ENCODE measurements at regions not wholly inside any gene's neighbourhood (a gene's known extent, or its start where the extent isn't known, plus 50 kb on each side); places are given as distances from the start of the nearest gene placed in this dataset.

DNA sequence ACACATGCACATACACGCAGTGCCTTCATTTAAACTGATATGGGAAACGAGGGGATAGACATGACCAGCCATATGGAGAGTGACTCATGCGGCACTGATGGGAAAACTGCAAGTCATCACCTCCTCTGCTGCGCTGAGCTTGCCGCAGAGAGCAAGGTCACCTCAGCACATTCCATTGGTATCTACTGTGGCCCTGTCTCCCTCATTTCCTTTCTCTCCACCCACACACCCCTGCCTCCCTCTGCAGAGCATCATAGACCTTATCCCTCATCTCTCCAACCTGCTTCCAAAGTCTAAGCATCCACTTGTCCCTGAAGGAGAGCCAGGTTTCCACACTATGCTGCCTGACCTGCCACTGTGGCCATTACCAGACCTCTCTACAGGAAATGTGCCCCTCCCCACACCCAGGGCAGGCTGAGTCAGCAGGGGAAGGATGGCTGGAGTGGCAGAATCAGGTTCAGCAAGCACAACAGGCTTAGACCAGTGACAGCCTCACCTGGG, 116.9 kb upstream of the SNX19 start (continued):
- TF ChIP-seq, protein P1, sequence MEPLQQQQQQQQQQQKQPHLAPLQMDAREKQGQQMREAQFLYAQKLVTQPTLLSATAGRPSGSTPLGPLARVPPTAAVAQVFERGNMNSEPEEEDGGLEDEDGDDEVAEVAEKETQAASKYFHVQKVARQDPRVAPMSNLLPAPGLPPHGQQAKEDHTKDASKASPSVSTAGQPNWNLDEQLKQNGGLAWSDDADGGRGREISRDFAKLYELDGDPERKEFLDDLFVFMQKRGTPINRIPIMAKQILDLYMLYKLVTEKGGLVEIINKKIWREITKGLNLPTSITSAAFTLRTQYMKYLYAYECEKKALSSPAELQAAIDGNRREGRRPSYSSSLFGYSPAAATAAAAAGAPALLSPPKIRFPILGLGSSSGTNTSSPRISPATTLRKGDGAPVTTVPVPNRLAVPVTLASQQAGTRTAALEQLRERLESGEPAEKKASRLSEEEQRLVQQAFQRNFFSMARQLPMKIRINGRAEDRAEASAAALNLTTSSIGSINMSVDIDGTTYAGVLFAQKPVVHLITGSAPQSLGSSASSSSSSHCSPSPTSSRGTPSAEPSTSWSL (CRISPR knock-in tag; IDR thresholded peaks at IDR 0.05; ENCODE audit: borderline replicate concordance) = no peak
- no peak for TF ChIP-seq TEAD1 (CRISPR knock-in tag; IDR thresholded peaks at IDR 0.05)
- TF ChIP-seq C11orf30 (IDR thresholded peaks at IDR 0.05; ENCODE audit: low read depth) = peak; percentile 90
- TF ChIP-seq ZNF79 (CRISPR knock-in tag; IDR thresholded peaks at IDR 0.05; ENCODE audit: low read depth) = no peak
- 0 out of 2 replicates have a peak, but pooled peaks have one; percentile 49 for TF ChIP-seq EHMT2 (IDR thresholded peaks at IDR 0.05)
- TF ChIP-seq, protein P2, sequence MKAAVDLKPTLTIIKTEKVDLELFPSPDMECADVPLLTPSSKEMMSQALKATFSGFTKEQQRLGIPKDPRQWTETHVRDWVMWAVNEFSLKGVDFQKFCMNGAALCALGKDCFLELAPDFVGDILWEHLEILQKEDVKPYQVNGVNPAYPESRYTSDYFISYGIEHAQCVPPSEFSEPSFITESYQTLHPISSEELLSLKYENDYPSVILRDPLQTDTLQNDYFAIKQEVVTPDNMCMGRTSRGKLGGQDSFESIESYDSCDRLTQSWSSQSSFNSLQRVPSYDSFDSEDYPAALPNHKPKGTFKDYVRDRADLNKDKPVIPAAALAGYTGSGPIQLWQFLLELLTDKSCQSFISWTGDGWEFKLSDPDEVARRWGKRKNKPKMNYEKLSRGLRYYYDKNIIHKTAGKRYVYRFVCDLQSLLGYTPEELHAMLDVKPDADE (conservative IDR thresholded peaks at IDR 0.05; ENCODE audit: control insufficient read depth, low read depth, low read length) = no peak
- peak in 1 of 2 experiments; percentile 78; a peak in 2 of 4 replicates for TF ChIP-seq RCOR1 (IDR thresholded peaks at IDR 0.05; ENCODE audit: borderline replicate concordance in 1 of 2, low read depth in 2 of 2, low read length in 2 of 2)
- no peak for TF ChIP-seq HNRNPK (IDR thresholded peaks at IDR 0.05; ENCODE audit: low read depth, low read length, poor library complexity, severe bottlenecking)
- TF ChIP-seq ZNF316 (IDR thresholded peaks at IDR 0.05) = peak; percentile 93
- TF ChIP-seq, protein P3, sequence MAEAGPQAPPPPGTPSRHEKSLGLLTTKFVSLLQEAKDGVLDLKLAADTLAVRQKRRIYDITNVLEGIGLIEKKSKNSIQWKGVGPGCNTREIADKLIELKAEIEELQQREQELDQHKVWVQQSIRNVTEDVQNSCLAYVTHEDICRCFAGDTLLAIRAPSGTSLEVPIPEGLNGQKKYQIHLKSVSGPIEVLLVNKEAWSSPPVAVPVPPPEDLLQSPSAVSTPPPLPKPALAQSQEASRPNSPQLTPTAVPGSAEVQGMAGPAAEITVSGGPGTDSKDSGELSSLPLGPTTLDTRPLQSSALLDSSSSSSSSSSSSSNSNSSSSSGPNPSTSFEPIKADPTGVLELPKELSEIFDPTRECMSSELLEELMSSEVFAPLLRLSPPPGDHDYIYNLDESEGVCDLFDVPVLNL (CRISPR knock-in tag; IDR thresholded peaks at IDR 0.05; ENCODE audit: low read depth) = no peak
- TF ChIP-seq DDX20 (tag; IDR thresholded peaks at IDR 0.05; ENCODE audit: low read depth) = no peak
- TF ChIP-seq ZNF239 (CRISPR knock-in tag; IDR thresholded peaks at IDR 0.05) = no peak
- peak; percentile 70 for TF ChIP-seq EGR1 (conservative IDR thresholded peaks at IDR 0.05)
- TF ChIP-seq, protein P4, sequence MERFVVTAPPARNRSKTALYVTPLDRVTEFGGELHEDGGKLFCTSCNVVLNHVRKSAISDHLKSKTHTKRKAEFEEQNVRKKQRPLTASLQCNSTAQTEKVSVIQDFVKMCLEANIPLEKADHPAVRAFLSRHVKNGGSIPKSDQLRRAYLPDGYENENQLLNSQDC (CRISPR knock-in tag; IDR thresholded peaks at IDR 0.05) = no peak
- peak; percentile 92 for TF ChIP-seq CTBP1 (IDR thresholded peaks at IDR 0.05; ENCODE audit: borderline replicate concordance)
- TF ChIP-seq, protein P5, sequence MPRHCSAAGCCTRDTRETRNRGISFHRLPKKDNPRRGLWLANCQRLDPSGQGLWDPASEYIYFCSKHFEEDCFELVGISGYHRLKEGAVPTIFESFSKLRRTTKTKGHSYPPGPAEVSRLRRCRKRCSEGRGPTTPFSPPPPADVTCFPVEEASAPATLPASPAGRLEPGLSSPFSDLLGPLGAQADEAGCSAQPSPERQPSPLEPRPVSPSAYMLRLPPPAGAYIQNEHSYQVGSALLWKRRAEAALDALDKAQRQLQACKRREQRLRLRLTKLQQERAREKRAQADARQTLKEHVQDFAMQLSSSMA (CRISPR knock-in tag; IDR thresholded peaks at IDR 0.05) = no peak
- TF ChIP-seq L3MBTL2 (IDR thresholded peaks at IDR 0.05) = no peak
- TF ChIP-seq ESRRA (IDR thresholded peaks at IDR 0.05; ENCODE audit: borderline replicate concordance, low read depth) = peak; percentile 82
- TF ChIP-seq, protein P6, sequence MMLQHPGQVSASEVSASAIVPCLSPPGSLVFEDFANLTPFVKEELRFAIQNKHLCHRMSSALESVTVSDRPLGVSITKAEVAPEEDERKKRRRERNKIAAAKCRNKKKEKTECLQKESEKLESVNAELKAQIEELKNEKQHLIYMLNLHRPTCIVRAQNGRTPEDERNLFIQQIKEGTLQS (IDR thresholded peaks at IDR 0.05) = peak; percentile 67
- TF ChIP-seq, protein P6 (CRISPR knock-in tag; conservative IDR thresholded peaks at IDR 0.05) = no peak
- TF ChIP-seq TAL1 (IDR thresholded peaks at IDR 0.05) = no peak
- no peak for TF ChIP-seq SMAD4 (CRISPR knock-in tag; conservative IDR thresholded peaks at IDR 0.05)
- TF ChIP-seq DPF2 (IDR thresholded peaks at IDR 0.05) = 0 out of 2 replicates have a peak, but pooled peaks have one; percentile 20
- TF ChIP-seq BCL6 (CRISPR knock-in tag; IDR thresholded peaks at IDR 0.05) = no peak
- TF ChIP-seq ZNF668 (CRISPR knock-in tag; IDR thresholded peaks at IDR 0.05) = no peak

All from K562 (cell line).